LoVo (cell line): ENCODE measurements at regions not wholly inside any gene's neighbourhood (a gene's known extent, or its start where the extent isn't known, plus 50 kb on each side); places are given as distances from the start of the nearest gene placed in this dataset.

Experiments
- DNase-seq: peaks from one replicate; pipeline ENCODE4 v3.0.0-alpha.2; 2016; ENCODE audit warnings: low spot score

- no peak for DNase-seq
These were observed 86.8 kb upstream of the RAB4A start for GRCh38 chr1:229184066-229184465.

GRCh38 chr1:229185963-229186362 lies 84.9 kb upstream of the RAB4A start:
- DNase-seq, result no peak

- DNase-seq, result no peak
These were observed 84.4 kb upstream of the RAB4A start for GRCh38 chr1:229186373-229187056.

DNA sequence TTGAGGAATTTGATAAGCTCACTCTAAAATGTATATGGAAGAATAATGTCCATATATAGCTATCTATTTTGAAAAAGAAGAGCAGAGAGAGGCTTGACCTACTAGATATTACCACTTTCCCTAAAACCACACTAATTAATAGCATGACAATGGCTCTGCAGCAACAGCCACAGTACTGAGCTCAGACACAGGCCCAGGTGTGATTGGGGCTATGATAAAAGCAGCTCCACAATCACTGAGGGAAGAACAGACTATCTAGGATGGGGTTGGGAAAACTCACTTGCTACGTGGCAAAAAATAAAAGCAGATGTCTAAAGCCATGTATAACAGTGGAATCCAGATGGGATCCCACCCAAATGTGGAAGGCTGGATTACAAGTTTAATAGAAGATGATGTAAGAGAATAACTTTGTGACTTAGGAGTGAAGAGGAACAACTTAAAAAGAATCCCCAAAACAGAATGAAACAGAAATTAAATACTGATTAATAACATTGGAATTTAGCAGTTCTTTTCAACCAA lies 80.8 kb upstream of the RAB4A start:
- no peak for DNase-seq

- DNase-seq, result no peak
These were observed 79.7 kb upstream of the RAB4A start for GRCh38 chr1:229191066-229191674.

GRCh38 chr1:229192031-229192430 lies 78.9 kb upstream of the RAB4A start:
- DNase-seq, result no peak

GRCh38 chr1:229192853-229193252 lies 78.1 kb upstream of the RAB4A start:
- no peak for DNase-seq

DNA sequence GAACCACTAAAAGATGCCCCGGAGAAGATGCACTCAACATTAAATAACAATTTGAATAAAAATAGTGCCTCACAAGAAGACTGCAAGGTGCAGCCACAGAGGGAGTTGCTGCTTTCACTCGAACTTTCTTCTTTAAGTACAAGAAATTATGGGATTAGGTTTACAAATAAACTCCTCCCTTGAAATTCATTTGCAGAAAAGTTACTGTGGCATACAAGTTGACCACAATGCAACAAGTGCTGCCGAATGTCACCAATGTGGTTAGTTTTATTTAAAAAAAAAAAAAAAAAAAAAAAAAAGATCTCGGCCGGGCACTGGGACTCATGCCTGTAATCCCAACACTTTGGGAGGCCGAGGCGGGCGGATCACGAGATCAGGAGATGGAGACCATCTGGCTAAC lies 76.8 kb upstream of the RAB4A start:
- no peak for DNase-seq

DNA sequence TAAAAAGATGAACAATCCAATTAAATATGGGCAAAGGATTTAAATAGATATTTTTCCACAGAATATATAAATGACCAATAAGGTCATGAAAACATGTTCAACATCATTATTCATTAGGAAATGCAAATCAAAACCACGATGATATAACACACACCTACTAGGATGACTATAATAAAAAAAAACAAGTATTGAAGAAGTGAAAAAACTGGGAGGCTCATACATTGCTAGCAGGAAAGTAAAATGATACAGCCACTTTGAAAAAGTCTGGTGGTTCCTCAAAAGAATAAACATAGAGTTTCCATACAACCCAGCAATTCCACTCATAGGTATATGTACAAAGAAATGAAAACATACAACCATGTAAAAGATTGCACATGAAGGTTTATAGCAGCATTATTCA lies 75.7 kb upstream of the RAB4A start:
- DNase-seq, result no peak

DNA sequence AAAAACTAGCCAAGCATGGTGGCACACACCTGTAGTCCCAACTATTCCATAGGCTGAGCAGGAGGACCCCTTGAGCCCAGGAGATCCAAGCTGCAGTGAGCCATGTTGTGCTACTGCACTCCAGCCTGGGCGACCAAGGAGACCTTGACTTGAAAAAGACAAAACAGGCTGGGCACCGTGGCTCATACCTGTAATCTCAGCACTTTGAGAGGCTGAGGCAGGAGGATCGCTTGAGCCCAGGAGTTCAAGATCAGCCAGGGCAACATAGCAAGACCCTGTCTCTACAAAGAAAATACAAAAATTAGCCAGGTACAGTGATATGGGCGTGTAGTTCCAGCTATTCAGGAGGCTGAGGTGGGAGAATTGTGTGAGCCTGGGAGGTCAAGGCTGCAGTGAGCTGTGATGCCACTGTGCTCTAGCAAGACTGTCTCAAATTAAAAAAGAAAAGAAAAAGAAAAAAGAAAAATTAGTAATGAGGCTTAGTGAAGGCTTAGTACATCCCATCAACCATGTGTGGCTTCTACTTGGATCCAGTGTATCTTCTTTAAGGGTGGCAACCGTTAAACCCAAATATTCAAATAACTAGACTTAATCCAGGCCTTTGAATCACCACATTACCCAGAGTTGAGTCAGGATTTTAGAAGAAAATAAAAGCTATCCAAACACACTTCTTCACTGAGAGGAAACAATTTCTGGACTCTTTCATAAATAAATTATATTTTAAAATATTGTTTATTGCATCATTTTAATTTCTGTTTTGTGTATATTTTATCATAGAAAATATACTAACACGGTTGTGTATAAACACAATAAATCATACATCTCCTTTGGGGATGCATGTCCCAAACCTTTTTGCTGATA lies 74.3 kb upstream of the RAB4A start:
- DNase-seq, result no peak

GRCh38 chr1:229197265-229197585 lies 73.7 kb upstream of the RAB4A start:
- DNase-seq, result no peak

DNA sequence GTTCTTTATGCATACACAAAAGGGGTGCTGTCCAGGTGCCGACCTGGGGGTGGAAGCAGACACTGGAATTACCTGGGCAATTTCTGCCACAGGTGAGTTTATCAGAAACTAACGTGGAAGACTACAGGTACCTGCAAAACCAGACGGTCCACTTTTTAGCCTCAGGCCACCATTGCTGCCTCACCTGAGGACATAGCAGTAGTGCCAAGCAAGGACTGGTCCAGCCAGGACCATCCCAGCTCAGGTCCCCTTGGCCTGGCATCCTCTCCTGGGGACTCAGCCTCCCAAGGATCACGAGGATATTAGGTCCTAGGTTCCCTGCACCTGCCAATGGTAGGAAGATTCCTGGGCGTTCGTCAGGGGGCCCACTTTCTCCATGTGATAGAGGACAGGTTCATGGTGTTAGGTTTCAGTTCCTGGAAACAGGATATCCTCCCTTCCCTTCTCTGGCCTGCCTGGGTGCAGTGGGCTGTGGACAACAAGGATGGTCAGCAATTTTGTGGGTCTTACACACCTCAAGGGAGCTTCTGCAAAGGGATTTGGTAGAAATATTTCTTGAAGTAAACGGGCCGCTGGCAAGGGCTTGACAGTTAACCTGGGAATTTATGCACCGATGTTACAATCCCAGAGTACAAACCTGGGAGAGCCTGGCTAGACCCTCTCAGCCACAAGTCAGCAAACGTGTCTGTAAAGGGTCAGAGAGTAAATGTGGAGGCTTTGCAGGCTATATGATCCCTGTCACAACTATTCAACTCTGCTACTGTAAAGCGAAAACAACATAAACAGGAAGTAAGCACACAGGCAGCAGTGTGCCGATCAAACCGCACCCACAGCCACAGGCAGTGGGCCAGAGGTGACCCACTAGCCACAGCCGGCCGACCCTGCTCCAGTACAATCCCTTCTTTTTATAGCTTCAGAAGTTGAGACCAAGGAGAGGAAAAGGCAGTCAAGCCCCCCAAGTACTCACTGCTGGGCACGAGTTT lies 71.4 kb upstream of the RAB4A start:
- DNase-seq, result peak; percentile 50

GRCh38 chr1:229203030-229203751 lies 67.7 kb upstream of the RAB4A start:
- no peak for DNase-seq

DNA sequence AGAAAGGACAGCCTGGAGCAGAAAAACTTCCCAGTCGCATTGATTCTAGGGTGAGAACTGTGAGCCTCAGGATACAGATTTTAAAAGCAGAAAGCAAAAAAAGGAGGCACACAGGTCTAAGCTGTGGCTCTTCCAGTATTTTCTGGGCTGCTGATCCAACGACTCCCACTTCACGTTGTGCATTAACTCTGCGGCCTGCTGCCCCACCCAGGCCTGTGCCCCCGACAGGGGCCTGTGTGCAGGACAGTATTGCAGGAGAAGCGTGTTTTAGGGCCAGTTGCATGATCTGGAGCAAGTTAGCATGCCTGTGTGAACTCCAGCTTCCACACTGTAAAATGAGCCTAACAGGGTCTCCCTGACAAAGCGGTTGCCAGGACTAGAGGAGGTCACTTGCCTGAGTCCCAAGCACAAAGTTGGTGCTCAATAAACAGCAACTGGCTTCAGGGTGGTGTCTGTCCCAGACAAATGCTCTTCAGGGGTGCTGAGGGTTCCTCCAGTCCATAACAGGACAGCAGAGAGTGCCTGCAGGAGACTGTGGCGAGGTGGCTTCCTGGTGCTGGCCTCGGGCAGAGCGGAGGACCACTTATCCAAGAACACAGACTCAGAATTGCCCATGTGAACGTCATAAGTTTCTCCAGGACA lies 66.8 kb upstream of the RAB4A start:
- no peak for DNase-seq

GRCh38 chr1:229204921-229205777 lies 65.8 kb upstream of the RAB4A start:
- no peak for DNase-seq

DNA sequence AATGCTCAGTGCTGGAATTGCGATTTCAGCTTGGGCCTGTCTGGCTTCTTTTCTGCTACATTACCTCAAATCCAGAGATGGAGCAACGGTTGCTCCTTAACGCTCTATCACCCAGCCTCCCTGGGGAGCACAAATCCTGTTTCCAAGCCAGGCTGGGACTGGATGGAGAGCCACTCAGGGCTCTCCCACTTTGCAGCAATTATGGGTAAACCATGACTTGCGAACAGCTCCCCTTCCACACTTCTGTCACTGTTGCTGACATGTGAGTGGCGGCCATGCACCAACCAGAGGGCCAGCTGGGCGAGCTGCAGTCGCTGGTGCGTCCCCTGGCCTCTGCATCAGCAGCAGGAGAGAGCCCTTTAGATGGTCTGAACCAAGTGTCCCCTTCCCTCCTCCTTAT lies 65.1 kb upstream of the RAB4A start:
- DNase-seq, result no peak

DNA sequence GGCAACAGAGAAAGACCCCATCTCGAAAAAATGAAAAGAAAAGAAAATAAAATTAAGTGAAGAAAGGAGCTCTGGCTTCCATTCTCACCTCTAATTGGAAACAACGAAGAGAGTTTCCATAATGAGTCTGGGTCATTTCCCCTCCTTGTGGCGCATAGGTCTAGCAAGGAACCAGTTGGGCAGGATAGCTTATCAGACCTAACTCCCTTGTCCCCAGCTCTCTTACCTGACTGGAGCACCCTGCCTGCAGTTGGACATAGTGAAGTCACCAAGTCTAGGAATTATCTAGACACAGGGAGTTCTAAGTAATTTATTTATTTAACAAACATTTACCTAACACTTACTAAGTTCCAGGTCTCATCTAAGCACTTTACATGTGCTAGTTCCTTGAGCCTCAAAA lies 63.0 kb upstream of the RAB4A start:
- DNase-seq, result no peak

DNA sequence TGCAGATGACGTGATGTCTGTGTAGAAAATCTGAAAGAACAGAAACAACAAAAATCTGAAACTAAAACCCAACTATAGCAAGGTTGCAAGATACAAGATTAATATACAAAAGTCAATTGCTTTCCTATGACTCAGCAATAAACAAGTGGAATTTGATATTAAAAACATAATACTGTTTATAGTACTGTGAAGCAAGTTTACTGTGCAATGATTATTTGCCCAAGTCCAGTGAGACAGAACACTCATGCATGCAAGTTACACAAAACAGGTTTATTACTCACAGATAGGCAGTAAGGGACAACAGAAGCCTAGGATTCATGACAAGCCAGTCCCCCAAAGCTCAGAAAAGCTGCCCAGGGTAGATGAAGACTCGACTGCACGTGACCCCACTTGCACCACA lies 62.4 kb upstream of the RAB4A start:
- DNase-seq, result no peak

- DNase-seq, result no peak
These were observed 61.5 kb upstream of the RAB4A start for GRCh38 chr1:229209386-229209785.

DNA sequence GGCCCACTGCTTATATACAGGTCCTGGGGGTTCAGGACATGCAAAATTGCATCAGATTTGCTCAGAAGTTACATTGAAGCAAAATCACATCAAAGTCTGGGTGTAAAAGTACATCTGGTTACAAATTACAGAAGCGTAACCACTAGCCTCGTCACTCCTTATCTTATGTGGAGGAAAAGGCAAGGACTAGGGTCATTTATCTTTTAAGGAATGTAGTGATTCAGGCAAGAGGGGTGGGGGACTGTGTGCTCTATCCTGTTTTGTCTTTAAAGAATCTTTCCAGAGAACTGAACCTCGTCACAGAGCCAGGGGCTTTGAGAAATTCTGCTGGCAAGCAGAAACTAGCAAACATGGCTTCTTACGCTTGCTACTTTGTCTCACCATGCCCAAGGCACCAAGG lies 61.1 kb upstream of the RAB4A start:
- no peak for DNase-seq
